Mucosa of rectum (tissue), 2 donors: ENCODE measurements at regions not wholly inside any gene's neighbourhood (a gene's known extent, or its start where the extent isn't known, plus 50 kb on each side); places are given as distances from the start of the nearest gene placed in this dataset.

Experiments used
- H3K27ac ChIP-seq, 2 donors: one replicate each; pipeline ENCODE4 v1.7.0; 2013; ENCODE audit warnings: inconsistent platforms in 2 of 2, low read depth in 2 of 2, low read length in 2 of 2
- H3K27me3 ChIP-seq, 2 donors: one replicate each; pipeline ENCODE4 v1.7.0; 2013; ENCODE audit warnings: low read length in 2 of 2; ENCODE audit not compliant: control insufficient read depth in 2 of 2, insufficient read depth in 2 of 2
- H3K36me3 ChIP-seq, 2 donors: one replicate each; pipeline ENCODE4 v1.7.0; 2013; ENCODE audit warnings: low read length in 2 of 2; ENCODE audit not compliant: control insufficient read depth in 2 of 2, insufficient read depth in 2 of 2
- H3K4me1 ChIP-seq, 2 donors: one replicate each; pipeline ENCODE4 v1.7.0; 2013; ENCODE audit warnings: low read length in 2 of 2, mild to moderate bottlenecking in 1 of 2; ENCODE audit not compliant: control insufficient read depth in 2 of 2, insufficient read depth in 2 of 2
- H3K4me3 ChIP-seq, 2 donors: one replicate each; pipeline ENCODE4 v1.7.0; 2013; ENCODE audit warnings: low read length in 2 of 2
- H3K9ac ChIP-seq, 2 donors: one replicate each; pipeline ENCODE4 v1.7.0; 2013; ENCODE audit warnings: low read length in 2 of 2, low read depth in 1 of 2, mild to moderate bottlenecking in 1 of 2
- H3K9me3 ChIP-seq, 2 donors: one replicate each; pipeline ENCODE4 v1.7.0; 2013; ENCODE audit warnings: low read length in 2 of 2; ENCODE audit not compliant: control insufficient read depth in 2 of 2
- donor health status: healthy.
- donor health status: Normal muscosa, but diverticular disease.

GRCh38 chr17:31663576-31663975 is 195.5 kb downstream of the COPRS start:
- Histone ChIP-seq H3K27ac (no peak overlapping the region), H3K9me3 (peaks cover 5 to 11% of the 10 kb centered on the region in 2 donors), H3K4me3 (no peak overlapping the region), H3K36me3 (no peaks in the 10 kb centered on the region), H3K27me3 (no peaks in the 10 kb centered on the region), H3K9ac (no peak overlapping the region), H3K4me1 (no peaks in the 10 kb centered on the region)

GRCh38 chr17:31660684-31661083 is 198.4 kb downstream of the COPRS start:
- no peak overlapping the region for H3K27ac ChIP-seq

GRCh38 chr17:31657876-31658275 is 201.2 kb downstream of the COPRS start:
- Histone ChIP-seq H3K36me3 (no peaks in the 10 kb centered on the region), H3K27me3 (no peaks in the 10 kb centered on the region), H3K9me3 (peaks cover 0 to 2% of the 10 kb centered on the region in 2 donors), H3K9ac (no peak overlapping the region), H3K27ac (no peak overlapping the region), H3K4me1 (no peaks in the 10 kb centered on the region), H3K4me3 (no peak overlapping the region)

More at GRCh38 chr17:31660684-31661083, 198.4 kb downstream of the COPRS start:
- Histone ChIP-seq H3K9ac (no peak overlapping the region), H3K36me3 (no peaks in the 10 kb centered on the region), H3K4me1 (no peaks in the 10 kb centered on the region), H3K4me3 (no peak overlapping the region), H3K27me3 (no peaks in the 10 kb centered on the region), H3K9me3 (peaks cover 5 to 11% of the 10 kb centered on the region in 2 donors)

- no peak overlapping the region for H3K4me3 ChIP-seq
- no peak overlapping the region for H3K27ac ChIP-seq
- no peaks in the 10 kb centered on the region for H3K27me3 ChIP-seq
- no peak overlapping the region for H3K9ac ChIP-seq
- H3K9me3 ChIP-seq = no peaks in the 10 kb centered on the region
- no peaks in the 10 kb centered on the region for H3K36me3 ChIP-seq
- H3K4me1 ChIP-seq = no peaks in the 10 kb centered on the region
These were observed 204.1 kb downstream of the COPRS start for GRCh38 chr17:31654936-31655335.

- H3K9ac ChIP-seq = no peak overlapping the region
- H3K36me3 ChIP-seq = no peaks in the 10 kb centered on the region
- no peaks in the 10 kb centered on the region for H3K4me1 ChIP-seq
- no peaks in the 10 kb centered on the region for H3K9me3 ChIP-seq
- H3K4me3 ChIP-seq = no peak overlapping the region
- no peaks in the 10 kb centered on the region for H3K27me3 ChIP-seq
- H3K27ac ChIP-seq = no peak overlapping the region
These were observed 205.4 kb downstream of the COPRS start for GRCh38 chr17:31653691-31654090.

- H3K4me3 ChIP-seq = no peak overlapping the region
- H3K27me3 ChIP-seq = no peaks in the 10 kb centered on the region
These were observed 208.1 kb downstream of the COPRS start for GRCh38 chr17:31650756-31651520.

GRCh38 chr17:31649302-31649701 is 209.7 kb downstream of the COPRS start:
- H3K27ac ChIP-seq = no peak overlapping the region
- H3K27me3 ChIP-seq = no peaks in the 10 kb centered on the region
- no peaks in the 10 kb centered on the region for H3K36me3 ChIP-seq
- H3K9me3 ChIP-seq = peaks cover 0 to 5% of the 10 kb centered on the region in 2 donors
- no peak overlapping the region for H3K9ac ChIP-seq
- H3K4me3 ChIP-seq = no peak overlapping the region
- H3K4me1 ChIP-seq = no peaks in the 10 kb centered on the region

More at GRCh38 chr17:31650756-31651520, 208.1 kb downstream of the COPRS start:
- no peaks in the 10 kb centered on the region for H3K4me1 ChIP-seq
- no peak overlapping the region for H3K27ac ChIP-seq
- peaks cover 0 to 2% of the 10 kb centered on the region in 2 donors for H3K9me3 ChIP-seq
- H3K36me3 ChIP-seq = no peaks in the 10 kb centered on the region
- H3K9ac ChIP-seq = no peak overlapping the region

GRCh38 chr17:31647661-31648060 is 211.4 kb downstream of the COPRS start:
- Histone ChIP-seq H3K4me3 (no peak overlapping the region), H3K36me3 (no peaks in the 10 kb centered on the region), H3K9ac (no peak overlapping the region), H3K27me3 (no peaks in the 10 kb centered on the region), H3K27ac (no peak overlapping the region), H3K9me3 (peaks cover 0 to 5% of the 10 kb centered on the region in 2 donors), H3K4me1 (no peaks in the 10 kb centered on the region)

- peaks cover 0 to 5% of the 10 kb centered on the region in 2 donors for H3K9me3 ChIP-seq
These were observed 212.4 kb downstream of the COPRS start for GRCh38 chr17:31646642-31647041.

GRCh38 chr17:31645351-31645750 is 213.7 kb downstream of the COPRS start:
- Histone ChIP-seq H3K4me3 (no peak overlapping the region), H3K9me3 (peaks cover 0 to 5% of the 10 kb centered on the region in 2 donors), H3K27ac (no peak overlapping the region), H3K36me3 (no peaks in the 10 kb centered on the region), H3K4me1 (no peaks in the 10 kb centered on the region), H3K9ac (no peak overlapping the region), H3K27me3 (no peaks in the 10 kb centered on the region)

More at GRCh38 chr17:31646642-31647041, 212.4 kb downstream of the COPRS start:
- Histone ChIP-seq H3K36me3 (no peaks in the 10 kb centered on the region), H3K9ac (no peak overlapping the region), H3K27ac (no peak overlapping the region), H3K27me3 (no peaks in the 10 kb centered on the region), H3K4me3 (no peak overlapping the region), H3K4me1 (no peaks in the 10 kb centered on the region)
